ENCODE measurements at regions not wholly inside any gene's neighbourhood (a gene's known extent, or its start where the extent isn't known, plus 50 kb on each side); places are given as distances from the start of the nearest gene placed in this dataset.

GRCh38 chr3:5458526-5458925, 271.0 kb downstream of the EDEM1 start:
- no peak for TF ChIP-seq CTCF (IDR thresholded peaks at IDR 0.05)
- no peak for TF ChIP-seq EP300 (IDR thresholded peaks at IDR 0.05)
